AG04449 (cell line): ENCODE measurements at regions not wholly inside any gene's neighbourhood (a gene's known extent, or its start where the extent isn't known, plus 50 kb on each side); places are given as distances from the start of the nearest gene placed in this dataset.

Experiments
- CTCF ChIA-PET: fragments of 350-600 bp; formaldehyde crosslinking; extraction: SDS; loops from one replicate; lab custom pipeline; 2021; ENCODE audit warnings: antibody characterized with exemption; lab: Yijun Ruan, JAX
- POLR2A ChIA-PET: fragments of 400-600, 350-600 bp; formaldehyde crosslinking; extraction: SDS; loops from one replicate; lab custom pipeline; 2020; ENCODE audit warnings: antibody characterized with exemption, inconsistent platforms; lab: Yijun Ruan, JAX
- DNase-seq: peaks from one replicate; pipeline ENCODE4 v3.0.0-alpha.2; 2010; ENCODE audit warnings: low read depth, low spot score
- H3K4me3 ChIP-seq: 2 replicates; pipeline ENCODE4 v1.5.1; 2011; ENCODE audit warnings: low read depth, mild to moderate bottlenecking, control low read depth, low read length
- CTCF ChIP-seq: IDR thresholded peaks from one replicate; pipeline ENCODE4 v1.5.1; 2011; ENCODE audit warnings: mild to moderate bottlenecking, moderate library complexity, low read length, control low read depth, inconsistent platforms; ENCODE audit not compliant: insufficient read depth; ENCODE audit errors: missing control alignments

- ChIA-PET CTCF (no interaction called here), POLR2A (no interaction called here)
Observed at GRCh38 chr4:97453186-97453585, 690.1 kb downstream of the STPG2 start.

GRCh38 chr4:97457253-97457652 is 686.0 kb downstream of the STPG2 start:
- CTCF ChIA-PET, result no interaction called here
- TF ChIP-seq CTCF, result no peak
- no peak for DNase-seq
- POLR2A ChIA-PET, result no interaction called here
- H3K4me3 ChIP-seq, result no peak overlapping the region

More at GRCh38 chr4:97453186-97453585, 690.1 kb downstream of the STPG2 start:
- TF ChIP-seq CTCF, result no peak
- no peak overlapping the region for H3K4me3 ChIP-seq
- no peak for DNase-seq

GRCh38 chr4:97468272-97468671 is 675.0 kb downstream of the STPG2 start:
- H3K4me3 ChIP-seq, result no peak overlapping the region
- ChIA-PET CTCF (no interaction called here), POLR2A (no interaction called here)
- DNase-seq, result no peak
- TF ChIP-seq CTCF, result no peak

GRCh38 chr4:97475621-97476020 is 667.7 kb downstream of the STPG2 start:
- POLR2A ChIA-PET, result no interaction called here
- no peak for TF ChIP-seq CTCF
- no peak overlapping the region for H3K4me3 ChIP-seq
- no peak for DNase-seq
- CTCF ChIA-PET, result no interaction called here

GRCh38 chr4:97477974-97478373 is 665.3 kb downstream of the STPG2 start:
- TF ChIP-seq CTCF, result no peak
- POLR2A ChIA-PET, result no interaction called here
- H3K4me3 ChIP-seq, result no peak overlapping the region
- no peak for DNase-seq
- CTCF ChIA-PET, result no interaction called here

- DNase-seq, result no peak
- CTCF ChIA-PET, result no interaction called here
- TF ChIP-seq CTCF, result no peak
- POLR2A ChIA-PET, result no interaction called here
- H3K4me3 ChIP-seq, result no peak overlapping the region
Observed at GRCh38 chr4:97479388-97479787, 663.9 kb downstream of the STPG2 start.
